H9 (cell line): ENCODE measurements at regions not wholly inside any gene's neighbourhood (a gene's known extent, or its start where the extent isn't known, plus 50 kb on each side); places are given as distances from the start of the nearest gene placed in this dataset.

ENCODE experiments used
- DNase-seq: peaks from one replicate; pipeline ENCODE4 v3.0.0-alpha.2; 2017
- H2AFZ ChIP-seq: one replicate; pipeline ENCODE4 v1.6.1; 2013; ENCODE audit warnings: mild to moderate bottlenecking, low read length, control low read depth, moderate library complexity
- H2AK5ac ChIP-seq: 2 replicates; pipeline ENCODE4 v1.6.1; 2013; ENCODE audit warnings: low read length, control low read depth, mixed read lengths; ENCODE audit not compliant: insufficient read length
- H2BK120ac ChIP-seq: one replicate; pipeline ENCODE4 v1.6.1; 2013; ENCODE audit warnings: low read depth, mild to moderate bottlenecking, low read length, control low read depth, inconsistent platforms; ENCODE audit not compliant: poor library complexity, severe bottlenecking
- H2BK12ac ChIP-seq: 2 replicates; pipeline ENCODE4 v1.6.1; 2013; ENCODE audit warnings: low read length, control low read depth, mixed read lengths, low read depth; ENCODE audit not compliant: insufficient read length
- H2BK15ac ChIP-seq: 2 replicates; pipeline ENCODE4 v1.6.1; 2013; ENCODE audit warnings: low read depth, low read length, control low read depth
- H2BK20ac ChIP-seq: one replicate; pipeline ENCODE4 v1.6.1; 2013; ENCODE audit warnings: low read depth, mild to moderate bottlenecking, low read length, control low read depth, inconsistent platforms; ENCODE audit not compliant: poor library complexity, severe bottlenecking
- H2BK5ac ChIP-seq: 2 replicates; pipeline ENCODE4 v1.6.1; 2013; ENCODE audit warnings: low read length, control low read depth, mixed read lengths; ENCODE audit not compliant: insufficient read length
- H3K14ac ChIP-seq: 2 replicates; pipeline ENCODE4 v1.6.1; 2013; ENCODE audit warnings: low read length, control low read depth; ENCODE audit not compliant: insufficient read depth
- H3K18ac ChIP-seq: 2 replicates; pipeline ENCODE4 v1.6.1; 2013; ENCODE audit warnings: low read depth, mild to moderate bottlenecking, mixed read lengths, low read length, control low read depth; ENCODE audit not compliant: insufficient read length
- H3K23ac ChIP-seq: 2 replicates; pipeline ENCODE4 v1.6.1; 2013; ENCODE audit warnings: low read length, control low read depth, mixed read lengths, low read depth; ENCODE audit not compliant: insufficient read length
- H3K23me2 ChIP-seq: 2 replicates; pipeline ENCODE4 v1.6.1; 2013; ENCODE audit warnings: low read depth, mild to moderate bottlenecking, mixed read lengths, low read length, control low read depth; ENCODE audit not compliant: insufficient read length, poor library complexity, severe bottlenecking
- H3K27ac ChIP-seq: 2 replicates; pipeline ENCODE4 v1.5.1; 2013; ENCODE audit warnings: low read length, control low read depth, mixed read lengths, low read depth; ENCODE audit not compliant: insufficient read length
- H3K27me3 ChIP-seq: 2 replicates; pipeline ENCODE4 v1.6.1; 2013; ENCODE audit warnings: low read length, control low read depth, inconsistent platforms; ENCODE audit not compliant: insufficient read depth
- H3K4ac ChIP-seq: 2 replicates; pipeline ENCODE4 v1.6.1; 2013; ENCODE audit warnings: low read depth, mild to moderate bottlenecking, control low read depth, inconsistent platforms, low read length, moderate library complexity
- H3K4me1 ChIP-seq: 2 replicates; pipeline ENCODE4 v1.6.1; 2013; ENCODE audit warnings: low read length, control low read depth, inconsistent platforms; ENCODE audit not compliant: insufficient read depth
- H3K4me2 ChIP-seq: 2 replicates; pipeline ENCODE4 v1.6.1; 2013; ENCODE audit warnings: low read length, control low read depth, mixed read lengths; ENCODE audit not compliant: insufficient read length, insufficient read depth
- H3K56ac ChIP-seq: 2 replicates; pipeline ENCODE4 v1.6.1; 2013; ENCODE audit warnings: low read depth, mild to moderate bottlenecking, mixed read lengths, low read length, control low read depth; ENCODE audit not compliant: insufficient read length
- H3K79me1 ChIP-seq: 2 replicates; pipeline ENCODE4 v1.6.1; 2013; ENCODE audit warnings: low read depth, mild to moderate bottlenecking, moderate library complexity, low read length, control low read depth, inconsistent platforms; ENCODE audit not compliant: insufficient read depth, poor library complexity, severe bottlenecking
- H3K79me2 ChIP-seq: 2 replicates; pipeline ENCODE4 v1.6.1; 2013; ENCODE audit warnings: low read length, control low read depth, inconsistent platforms; ENCODE audit not compliant: insufficient read depth
- H3K9ac ChIP-seq: 2 replicates; pipeline ENCODE4 v1.6.1; 2013; ENCODE audit warnings: low read length, control low read depth, mixed read lengths; ENCODE audit not compliant: insufficient read length; ENCODE audit errors: extremely low read depth
- H3K9me3 ChIP-seq: one replicate; pipeline ENCODE4 v1.6.1; 2013; ENCODE audit warnings: low read depth, low read length, inconsistent platforms; ENCODE audit not compliant: control insufficient read depth
- H3T11ph ChIP-seq: one replicate; pipeline ENCODE4 v1.6.1; 2013; ENCODE audit warnings: mild to moderate bottlenecking, low read length, control low read depth, inconsistent platforms
- H4K20me1 ChIP-seq: one replicate; pipeline ENCODE4 v1.6.1; 2013; ENCODE audit not compliant: control insufficient read depth, insufficient read length, insufficient read depth
- H4K5ac ChIP-seq: 2 replicates; pipeline ENCODE4 v1.6.1; 2013; ENCODE audit warnings: low read depth, mild to moderate bottlenecking, mixed read lengths, low read length, control low read depth; ENCODE audit not compliant: insufficient read length
- H4K8ac ChIP-seq: replicated peaks from 2 replicates; pipeline ENCODE4 v1.6.1; 2013; ENCODE audit warnings: low read length, control low read depth, mixed read lengths, low read depth; ENCODE audit not compliant: insufficient read length
- H4K91ac ChIP-seq: 2 replicates; pipeline ENCODE4 v1.6.1; 2013; ENCODE audit warnings: low read depth, mild to moderate bottlenecking, moderate library complexity, mixed read lengths, low read length, control low read depth; ENCODE audit not compliant: insufficient read length
- H3K27ac Mint-ChIP-seq, 3 experiments: 2 replicates in 2 of 3; 3 replicates in 1 of 3; pipeline ENCODE4 v1.8.0; 2020 to 2021; ENCODE audit warnings: mixed read lengths in 3 of 3, mild to moderate bottlenecking in 1 of 3, moderate library complexity in 1 of 3
- H3K27me3 Mint-ChIP-seq: 2 replicates; pipeline ENCODE4 v1.8.0; 2021; ENCODE audit warnings: low read depth, mild to moderate bottlenecking, moderate library complexity, mixed read lengths
- H3K36me3 Mint-ChIP-seq, 3 experiments: 2 replicates in 2 of 3; 3 replicates in 1 of 3; pipeline ENCODE4 v1.8.0; 2020 to 2021; ENCODE audit warnings: low read depth in 3 of 3, mixed read lengths in 3 of 3; ENCODE audit not compliant: insufficient read depth in 1 of 3
- H3K4me1 Mint-ChIP-seq, 2 experiments: 2 replicates each; pipeline ENCODE4 v1.8.0; 2020; ENCODE audit warnings: mixed read lengths in 2 of 2
- H3K4me3 Mint-ChIP-seq, 2 experiments: 2 replicates in 1 of 2; 3 replicates in 1 of 2; pipeline ENCODE4 v1.8.0; 2020 to 2021; ENCODE audit warnings: mild to moderate bottlenecking in 2 of 2, mixed read lengths in 2 of 2, moderate library complexity in 1 of 2
- H3K9me3 Mint-ChIP-seq, 2 experiments: 2 replicates in 1 of 2; 3 replicates in 1 of 2; pipeline ENCODE4 v1.8.0; 2020; ENCODE audit warnings: mild to moderate bottlenecking in 2 of 2, mixed read lengths in 2 of 2, moderate library complexity in 1 of 2
- WGBS: extraction: QIAGEN DNeasy Blood & Tissue Kit; methylation state at CpG from one replicate; pipeline ENCODE4 v1.1.7; 2013; ENCODE audit warnings: missing lambda C conversion rate, low lambda C conversion rate, mixed read lengths; ENCODE audit not compliant: insufficient read length; ENCODE audit errors: extremely low coverage; 5-methylcytosine and 5-hydroxymethylcytosine counted together
- TF ChIP-seq, protein P1 (sequence below): fragments of 200-600 bp; sonication (generic); conservative IDR thresholded peaks from 3 replicates; pipeline ENCODE4 v1.8.0; 2021; ENCODE audit warnings: antibody characterized with exemption, mild to moderate bottlenecking

DNA sequence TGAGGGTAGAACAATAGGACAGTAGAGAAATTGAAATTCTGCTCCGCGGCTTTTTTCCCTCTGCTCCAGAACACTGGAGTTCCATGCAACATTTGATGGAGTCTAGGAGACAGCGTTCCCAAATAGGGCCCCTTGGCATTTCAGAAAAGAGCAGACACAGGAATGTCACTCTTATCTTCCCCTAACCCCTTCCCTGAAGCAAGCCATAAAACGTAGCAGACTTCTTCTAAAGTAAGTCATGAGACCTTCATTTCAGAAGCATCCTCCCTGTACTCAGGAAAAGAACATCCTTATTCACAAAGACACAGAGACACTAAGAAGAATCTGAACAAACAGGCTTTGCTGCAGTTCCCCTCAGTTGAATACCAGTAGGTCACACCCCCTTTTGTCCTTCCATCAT, 296.1 kb upstream of the SOX9 start:
- Histone ChIP-seq H3K4me1 (peaks cover 4% of the 10 kb centered on the region; the same call in 1 of the 2 replicates), H3K23me2 (no peaks in the 10 kb centered on the region), H4K20me1 (no peaks in the 10 kb centered on the region), H3K4me2 (no peak overlapping the region), H2BK12ac (no peak overlapping the region), H2BK15ac (no peak overlapping the region), H2AK5ac (no peak overlapping the region), H3K56ac (no peak overlapping the region), H3K4ac (no peak overlapping the region), H2BK120ac (no peak overlapping the region), H3K79me1 (no peaks in the 10 kb centered on the region), H2BK20ac (no peak overlapping the region), H3K23ac (no peak overlapping the region), H2BK5ac (no peak overlapping the region), H3K27me3 (no peaks in the 10 kb centered on the region), H4K8ac (no peak overlapping the region), H4K5ac (no peak overlapping the region), H3K79me2 (no peaks in the 10 kb centered on the region), H3K27ac (no peak overlapping the region), H3T11ph (no peak overlapping the region), H3K9ac (no peak overlapping the region), H3K9me3 (no peaks in the 10 kb centered on the region), H2AFZ (no peak overlapping the region), H4K91ac (no peak overlapping the region), H3K14ac (no peak overlapping the region), H3K18ac (no peak overlapping the region)
- TF ChIP-seq, protein P1, sequence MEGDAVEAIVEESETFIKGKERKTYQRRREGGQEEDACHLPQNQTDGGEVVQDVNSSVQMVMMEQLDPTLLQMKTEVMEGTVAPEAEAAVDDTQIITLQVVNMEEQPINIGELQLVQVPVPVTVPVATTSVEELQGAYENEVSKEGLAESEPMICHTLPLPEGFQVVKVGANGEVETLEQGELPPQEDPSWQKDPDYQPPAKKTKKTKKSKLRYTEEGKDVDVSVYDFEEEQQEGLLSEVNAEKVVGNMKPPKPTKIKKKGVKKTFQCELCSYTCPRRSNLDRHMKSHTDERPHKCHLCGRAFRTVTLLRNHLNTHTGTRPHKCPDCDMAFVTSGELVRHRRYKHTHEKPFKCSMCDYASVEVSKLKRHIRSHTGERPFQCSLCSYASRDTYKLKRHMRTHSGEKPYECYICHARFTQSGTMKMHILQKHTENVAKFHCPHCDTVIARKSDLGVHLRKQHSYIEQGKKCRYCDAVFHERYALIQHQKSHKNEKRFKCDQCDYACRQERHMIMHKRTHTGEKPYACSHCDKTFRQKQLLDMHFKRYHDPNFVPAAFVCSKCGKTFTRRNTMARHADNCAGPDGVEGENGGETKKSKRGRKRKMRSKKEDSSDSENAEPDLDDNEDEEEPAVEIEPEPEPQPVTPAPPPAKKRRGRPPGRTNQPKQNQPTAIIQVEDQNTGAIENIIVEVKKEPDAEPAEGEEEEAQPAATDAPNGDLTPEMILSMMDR: no peak
- Mint-ChIP-seq H3K36me3 (no peaks in the 10 kb centered on the region), H3K4me1 (peaks cover 49 to 54% of the 10 kb centered on the region in 2 experiments), H3K9me3 (no peaks in the 10 kb centered on the region; a peak in 1 of 5 replicates), H3K4me3 (no peak overlapping the region), H3K27ac (no peak overlapping the region), H3K27me3 (peaks cover 7% of the 10 kb centered on the region)
- no CpG with 5 or more reads among the region's 4 CpGs for WGBS
- DNase-seq: no peak
